ENCODE measurements at regions not wholly inside any gene's neighbourhood (a gene's known extent, or its start where the extent isn't known, plus 50 kb on each side); places are given as distances from the start of the nearest gene placed in this dataset.
A peak's percentile ranks its signal among the peaks of the same experiment; 100 is the strongest.

- no peak for DNase-seq (ENCODE audit: extremely low read depth in 1 of 11, low read depth in 9 of 11, low spot score in 4 of 11)
These were observed 64.3 kb downstream of the DMRTA2 start for GRCh38 chr1:50358962-50359361.

- DNase-seq (ENCODE audit: extremely low read depth in 1 of 11, low read depth in 9 of 11, low spot score in 4 of 11) = no peak
These were observed 66.1 kb downstream of the DMRTA2 start for GRCh38 chr1:50357186-50357585.

GRCh38 chr1:50354813-50355212 lies 68.4 kb downstream of the DMRTA2 start:
- DNase-seq (ENCODE audit: extremely low read depth in 1 of 11, low read depth in 9 of 11, low spot score in 4 of 11) = no peak

GRCh38 chr1:50352428-50352827 lies 70.8 kb downstream of the DMRTA2 start:
- DNase-seq (ENCODE audit: extremely low read depth in 1 of 11, low read depth in 9 of 11, low spot score in 4 of 11) = no peak

GRCh38 chr1:50350868-50351267 lies 72.4 kb downstream of the DMRTA2 start:
- no peak for DNase-seq (ENCODE audit: extremely low read depth in 1 of 11, low read depth in 9 of 11, low spot score in 4 of 11)

- no peak for DNase-seq (ENCODE audit: extremely low read depth in 1 of 11, low read depth in 9 of 11, low spot score in 4 of 11)
These were observed 72.8 kb downstream of the DMRTA2 start for GRCh38 chr1:50350421-50350820.

GRCh38 chr1:50349242-50349565 lies 74.0 kb downstream of the DMRTA2 start:
- no peak for DNase-seq (ENCODE audit: extremely low read depth in 1 of 11, low read depth in 9 of 11, low spot score in 4 of 11)

GRCh38 chr1:50348449-50349241 lies 74.6 kb downstream of the DMRTA2 start:
- DNase-seq (ENCODE audit: extremely low read depth in 1 of 11, low read depth in 9 of 11, low spot score in 4 of 11) = peak in 10 of 11 donors; percentile 47 to 79 (median 56)

- DNase-seq (ENCODE audit: extremely low read depth in 1 of 11, low read depth in 9 of 11, low spot score in 4 of 11) = no peak
These were observed 75.3 kb downstream of the DMRTA2 start for GRCh38 chr1:50347933-50348332.

- no peak for DNase-seq (ENCODE audit: extremely low read depth in 1 of 11, low read depth in 9 of 11, low spot score in 4 of 11)
These were observed 76.6 kb downstream of the DMRTA2 start for GRCh38 chr1:50346621-50347020.

GRCh38 chr1:50343323-50343722 lies 79.9 kb downstream of the DMRTA2 start:
- no peak for DNase-seq (ENCODE audit: extremely low read depth in 1 of 11, low read depth in 9 of 11, low spot score in 4 of 11)

GRCh38 chr1:50342525-50342924 lies 80.7 kb downstream of the DMRTA2 start:
- no peak for DNase-seq (ENCODE audit: extremely low read depth in 1 of 11, low read depth in 9 of 11, low spot score in 4 of 11)

- no peak for DNase-seq (ENCODE audit: extremely low read depth in 1 of 11, low read depth in 9 of 11, low spot score in 4 of 11)
These were observed 88.2 kb downstream of the DMRTA2 start for GRCh38 chr1:50335036-50335435.

- DNase-seq (ENCODE audit: extremely low read depth in 1 of 11, low read depth in 9 of 11, low spot score in 4 of 11) = peak in 7 of 11 donors; percentile 20 to 41 (median 28)
These were observed 89.7 kb downstream of the DMRTA2 start for GRCh38 chr1:50333595-50333974.

GRCh38 chr1:50332941-50333594 lies 90.2 kb downstream of the DMRTA2 start:
- peak in 9 of 11 donors; percentile 31 to 66 (median 55) for DNase-seq (ENCODE audit: extremely low read depth in 1 of 11, low read depth in 9 of 11, low spot score in 4 of 11)

GRCh38 chr1:50329332-50329932 lies 93.8 kb downstream of the DMRTA2 start:
- DNase-seq (ENCODE audit: extremely low read depth in 1 of 11, low read depth in 9 of 11, low spot score in 4 of 11) = no peak

GRCh38 chr1:50328552-50328951 lies 94.7 kb downstream of the DMRTA2 start:
- DNase-seq (ENCODE audit: extremely low read depth in 1 of 11, low read depth in 9 of 11, low spot score in 4 of 11) = no peak

- no peak for DNase-seq (ENCODE audit: extremely low read depth in 1 of 11, low read depth in 9 of 11, low spot score in 4 of 11)
These were observed 97.2 kb downstream of the DMRTA2 start for GRCh38 chr1:50326026-50326425.

GRCh38 chr1:50322579-50322978 lies 100.7 kb downstream of the DMRTA2 start:
- DNase-seq (ENCODE audit: extremely low read depth in 1 of 11, low read depth in 9 of 11, low spot score in 4 of 11) = no peak

- no peak for DNase-seq (ENCODE audit: extremely low read depth in 1 of 11, low read depth in 9 of 11, low spot score in 4 of 11)
These were observed 104.8 kb downstream of the DMRTA2 start for GRCh38 chr1:50318428-50318827.

All from renal cortex interstitium (tissue), 11 donors.